Cardiac fibroblast (primary cell): ENCODE measurements at regions not wholly inside any gene's neighbourhood (a gene's known extent, or its start where the extent isn't known, plus 50 kb on each side); places are given as distances from the start of the nearest gene placed in this dataset.

Experiments used
- DNase-seq, 2 donors: peaks; one replicate each; pipeline versions ENCODE4 v3.0.0 to v3.0.0-alpha.2; 2010; ENCODE audit warnings: low read depth in 2 of 2
- H3K4me3 ChIP-seq, 2 donors: replicated peaks in 1 of 2; 1 replicate in 1 of 2; 2 replicates in 1 of 2; pipeline ENCODE4 v1.5.1; 2011; ENCODE audit warnings: low read depth in 2 of 2, low read length in 2 of 2, mild to moderate bottlenecking in 2 of 2, moderate library complexity in 1 of 2
- TF ChIP-seq, protein P1 (sequence below): IDR thresholded peaks from one replicate; pipeline ENCODE4 v1.5.1; 2011; ENCODE audit warnings: low read depth, mild to moderate bottlenecking, low read length, inconsistent platforms

DNA sequence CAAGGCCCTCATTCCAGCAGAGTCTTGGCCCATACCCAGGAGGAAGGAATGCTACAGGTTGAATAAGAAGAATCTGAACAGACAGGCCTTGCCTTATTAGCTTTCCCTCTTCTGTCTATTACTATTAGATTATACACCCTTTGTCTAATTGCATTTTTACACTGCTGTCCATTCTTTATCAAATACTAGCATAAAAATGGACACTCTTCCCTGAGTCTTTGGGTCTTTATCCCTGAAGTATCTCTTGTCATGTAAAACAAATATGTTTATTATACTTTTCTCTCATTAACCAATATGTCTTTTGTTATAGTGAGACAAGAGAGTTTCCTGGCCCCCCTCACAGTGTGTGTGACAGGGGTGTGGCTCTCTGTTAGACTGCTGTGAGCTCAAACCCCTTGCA, 897.4 kb upstream of the SEL1L start:
- DNase-seq, result no peak
- no peak overlapping the region for H3K4me3 ChIP-seq
- TF ChIP-seq, protein P1, sequence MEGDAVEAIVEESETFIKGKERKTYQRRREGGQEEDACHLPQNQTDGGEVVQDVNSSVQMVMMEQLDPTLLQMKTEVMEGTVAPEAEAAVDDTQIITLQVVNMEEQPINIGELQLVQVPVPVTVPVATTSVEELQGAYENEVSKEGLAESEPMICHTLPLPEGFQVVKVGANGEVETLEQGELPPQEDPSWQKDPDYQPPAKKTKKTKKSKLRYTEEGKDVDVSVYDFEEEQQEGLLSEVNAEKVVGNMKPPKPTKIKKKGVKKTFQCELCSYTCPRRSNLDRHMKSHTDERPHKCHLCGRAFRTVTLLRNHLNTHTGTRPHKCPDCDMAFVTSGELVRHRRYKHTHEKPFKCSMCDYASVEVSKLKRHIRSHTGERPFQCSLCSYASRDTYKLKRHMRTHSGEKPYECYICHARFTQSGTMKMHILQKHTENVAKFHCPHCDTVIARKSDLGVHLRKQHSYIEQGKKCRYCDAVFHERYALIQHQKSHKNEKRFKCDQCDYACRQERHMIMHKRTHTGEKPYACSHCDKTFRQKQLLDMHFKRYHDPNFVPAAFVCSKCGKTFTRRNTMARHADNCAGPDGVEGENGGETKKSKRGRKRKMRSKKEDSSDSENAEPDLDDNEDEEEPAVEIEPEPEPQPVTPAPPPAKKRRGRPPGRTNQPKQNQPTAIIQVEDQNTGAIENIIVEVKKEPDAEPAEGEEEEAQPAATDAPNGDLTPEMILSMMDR, result no peak

DNA sequence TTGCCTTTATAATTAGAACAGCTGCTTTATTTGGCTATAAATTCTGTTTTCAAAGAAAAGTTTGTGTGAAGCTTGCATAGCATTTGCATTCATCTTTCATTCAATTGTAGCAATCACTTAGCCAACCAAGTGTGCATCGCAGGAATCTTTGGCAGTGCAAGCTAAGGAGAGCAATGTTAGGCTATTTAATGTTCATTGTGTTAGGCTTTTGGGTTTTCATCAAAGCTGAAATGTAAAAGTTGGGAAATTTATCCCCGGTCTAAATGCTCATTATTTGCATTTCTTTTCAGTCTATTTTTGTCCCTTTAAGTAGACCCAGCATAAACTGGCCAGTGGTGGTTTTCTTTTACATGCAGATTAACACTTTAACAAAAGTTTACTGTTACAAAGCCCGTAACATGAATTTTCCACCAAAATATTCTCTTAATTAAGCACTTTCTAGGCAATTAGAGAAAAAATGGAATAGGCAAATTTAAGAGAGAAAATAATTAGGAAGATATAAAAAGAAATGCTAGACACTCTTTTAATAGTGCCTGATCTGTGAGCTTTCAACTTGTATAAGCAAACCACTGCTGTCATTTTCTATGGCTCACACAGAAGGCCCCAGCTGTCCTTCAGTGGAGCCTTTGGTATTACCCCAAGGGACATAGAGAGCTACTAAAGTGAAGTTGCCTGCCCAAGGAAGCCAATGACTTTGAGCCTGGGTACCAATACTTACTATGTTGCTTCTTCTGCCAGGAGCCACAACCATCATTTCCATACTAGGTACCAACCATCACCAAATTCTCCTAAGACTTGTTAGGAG, 898.9 kb upstream of the SEL1L start:
- DNase-seq, result no peak
- no peak overlapping the region for H3K4me3 ChIP-seq
- TF ChIP-seq, protein P1, result no peak

DNA sequence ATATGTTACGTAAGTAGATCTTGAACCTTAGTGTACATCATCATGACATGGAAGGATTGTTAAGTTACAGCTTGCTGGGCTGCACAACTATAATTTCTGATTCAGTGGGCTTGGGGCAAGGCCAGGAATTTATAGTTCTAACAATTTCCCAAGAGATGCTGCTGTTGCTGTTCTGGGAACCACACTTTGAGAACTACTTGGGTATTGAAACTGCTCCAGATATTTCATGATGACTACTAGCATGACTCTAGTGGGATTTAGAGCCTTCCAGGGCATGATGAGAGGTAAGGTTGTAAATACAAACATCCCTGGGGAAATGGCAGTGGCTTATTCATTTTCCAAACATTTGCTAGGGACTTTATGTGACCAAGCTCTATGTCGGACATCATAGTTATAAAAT, 904.8 kb upstream of the SEL1L start:
- H3K4me3 ChIP-seq, result no peak overlapping the region
- TF ChIP-seq, protein P1, result no peak
- no peak for DNase-seq

DNA sequence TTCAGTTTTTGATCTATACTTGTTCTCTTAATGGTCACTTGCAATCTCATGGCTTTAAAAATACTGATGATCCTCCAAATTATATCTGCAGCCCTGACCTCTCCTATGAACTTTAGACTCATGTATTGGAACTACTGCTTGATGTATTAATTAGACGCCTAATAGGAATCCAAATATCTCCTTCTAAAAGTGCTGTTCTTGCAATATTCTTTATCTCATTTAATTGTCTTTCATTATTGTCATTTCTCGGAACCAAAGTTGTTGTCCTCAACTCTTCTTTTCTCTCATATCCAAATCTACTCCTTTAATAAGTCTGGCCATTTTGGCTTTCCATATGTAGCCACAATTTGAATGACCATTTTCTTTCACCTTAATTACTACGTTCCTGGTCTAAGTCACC, 907.6 kb upstream of the SEL1L start:
- H3K4me3 ChIP-seq, result no peak overlapping the region
- DNase-seq, result no peak
- TF ChIP-seq, protein P1, result no peak

DNA sequence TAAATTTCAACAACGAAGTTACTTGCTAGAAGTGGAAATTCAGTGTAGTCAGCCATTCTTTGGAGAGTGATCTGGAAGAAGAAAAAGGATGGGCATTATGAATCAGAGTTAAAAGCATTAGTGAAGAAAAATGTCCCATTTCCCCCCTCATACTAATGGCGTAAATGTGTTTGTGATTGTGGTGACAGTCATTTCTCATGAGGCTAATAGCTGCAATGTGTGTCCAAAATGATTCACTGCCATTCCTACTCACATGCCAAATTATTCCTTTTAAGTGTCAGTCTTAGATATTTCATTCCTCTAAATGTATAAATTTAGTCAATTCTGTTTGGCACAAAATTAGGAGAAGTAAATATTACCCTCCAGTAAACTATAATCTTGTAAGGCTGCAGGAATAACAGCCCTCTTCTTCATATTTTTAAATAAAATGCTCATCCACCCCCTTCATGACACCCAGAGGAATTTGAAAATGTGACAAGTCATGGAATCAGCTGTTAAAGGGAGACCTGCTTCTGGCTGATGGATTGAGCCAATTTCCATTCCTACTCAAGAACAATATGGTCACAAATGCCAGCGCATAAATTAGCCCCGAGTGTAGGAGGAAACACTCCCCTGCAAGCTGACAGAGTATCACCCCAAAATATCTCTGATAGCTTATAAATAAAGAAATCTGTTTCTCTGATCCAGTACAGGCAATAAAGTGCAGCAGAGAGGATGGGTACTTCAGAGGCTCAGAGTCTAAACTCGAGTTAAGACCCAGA, 912.3 kb upstream of the SEL1L start:
- DNase-seq, result no peak
- TF ChIP-seq, protein P1, result no peak
- no peak overlapping the region for H3K4me3 ChIP-seq

DNA sequence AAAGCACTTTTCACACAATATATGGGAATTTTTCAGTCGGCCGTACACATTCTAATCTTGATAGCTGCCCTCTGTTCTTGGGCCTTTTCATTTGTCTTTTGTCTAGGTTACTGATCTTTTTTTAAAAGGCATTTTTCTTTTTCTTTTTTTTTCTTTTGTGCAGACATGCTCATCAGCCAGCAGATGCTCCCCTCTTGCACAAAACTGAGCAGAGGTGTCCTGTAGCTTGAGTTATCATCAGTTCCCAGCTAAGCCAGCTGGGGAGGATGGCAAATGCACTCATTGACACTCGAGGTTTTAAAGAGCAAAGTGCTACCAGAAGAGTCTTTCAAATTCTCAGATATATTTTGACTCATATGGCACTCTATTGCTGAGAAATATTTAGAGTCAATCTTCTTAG, 913.9 kb upstream of the SEL1L start:
- TF ChIP-seq, protein P1, result no peak
- DNase-seq, result no peak
- H3K4me3 ChIP-seq, result no peak overlapping the region
